Neural cell (in vitro differentiated cells): ENCODE measurements at regions not wholly inside any gene's neighbourhood (a gene's known extent, or its start where the extent isn't known, plus 50 kb on each side); places are given as distances from the start of the nearest gene placed in this dataset.

Experiments
- CTCF ChIP-seq: fragments of 450-650 bp; IDR thresholded peaks from 2 replicates; pipeline ENCODE4 v1.5.1; 2014; ENCODE audit warnings: antibody characterized with exemption, mild to moderate bottlenecking, moderate library complexity; ENCODE audit not compliant: poor library complexity, severe bottlenecking
- EP300 ChIP-seq: fragments of 450-650 bp; conservative IDR thresholded peaks from 2 replicates; pipeline ENCODE4 v1.6.1; 2014; ENCODE audit warnings: antibody characterized with exemption, mild to moderate bottlenecking, moderate library complexity; ENCODE audit not compliant: poor library complexity, severe bottlenecking
- EZH2 ChIP-seq: fragments of 200-600, 300-800 bp; shearing (Covaris generic), sonication (generic); IDR thresholded peaks from 2 replicates; pipeline ENCODE4 v1.6.1; 2014; ENCODE audit warnings: antibody characterized with exemption, low read length, borderline replicate concordance, mild to moderate bottlenecking; ENCODE audit not compliant: insufficient read depth, poor library complexity, severe bottlenecking
- MXI1 ChIP-seq: fragments of 450-650 bp; conservative IDR thresholded peaks from 2 replicates; pipeline ENCODE4 v1.6.1; 2014; ENCODE audit warnings: antibody characterized with exemption, mild to moderate bottlenecking; ENCODE audit not compliant: poor library complexity, severe bottlenecking
- POLR2AphosphoS5 ChIP-seq: IDR thresholded peaks from 2 replicates; pipeline ENCODE4 v1.6.1; 2012
- RAD21 ChIP-seq: fragments of 450-650 bp; conservative IDR thresholded peaks from 2 replicates; pipeline ENCODE4 v1.6.1; 2014; ENCODE audit warnings: antibody characterized with exemption, mild to moderate bottlenecking, moderate library complexity
- REST ChIP-seq: IDR thresholded peaks from 2 replicates; pipeline ENCODE4 v1.6.1; 2012; ENCODE audit warnings: borderline replicate concordance
- SMC3 ChIP-seq: fragments of 450-650 bp; conservative IDR thresholded peaks from 2 replicates; pipeline ENCODE4 v1.6.1; 2014; ENCODE audit warnings: antibody characterized with exemption, mild to moderate bottlenecking, moderate library complexity; ENCODE audit not compliant: poor library complexity
- TAF1 ChIP-seq: IDR thresholded peaks from 2 replicates; pipeline ENCODE4 v1.6.1; 2012; ENCODE audit warnings: low read depth

DNA sequence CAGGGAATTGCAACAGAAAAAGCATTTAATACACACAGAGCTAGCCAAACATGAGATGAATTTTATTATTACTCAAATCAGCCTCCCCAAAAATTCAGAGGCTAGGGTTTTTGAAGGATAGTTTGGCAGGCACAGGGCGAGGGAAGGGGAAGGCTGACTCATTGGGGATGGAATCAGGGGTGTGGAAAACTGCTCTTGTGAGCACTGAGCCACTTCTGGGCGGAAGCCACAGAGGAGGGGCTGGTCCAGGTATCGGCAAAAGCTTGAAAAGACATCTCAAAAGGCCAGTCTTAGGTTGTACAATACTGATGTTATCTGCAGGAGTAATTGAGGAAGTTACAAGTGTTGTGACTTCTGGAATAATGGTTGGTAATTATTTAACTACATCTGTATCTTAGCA, 109.4 kb downstream of the TLR5 start:
- no peak for TF ChIP-seq POLR2AphosphoS5
- TF ChIP-seq CTCF, result no peak
- no peak for TF ChIP-seq SMC3
- no peak for TF ChIP-seq REST
- no peak for TF ChIP-seq EZH2
- TF ChIP-seq EP300, result no peak
- no peak for TF ChIP-seq TAF1
- no peak for TF ChIP-seq RAD21
- no peak for TF ChIP-seq MXI1
